ENCODE measurements at regions not wholly inside any gene's neighbourhood (a gene's known extent, or its start where the extent isn't known, plus 50 kb on each side); places are given as distances from the start of the nearest gene placed in this dataset.
A peak's percentile ranks its signal among the peaks of the same experiment; 100 is the strongest.

GRCh38 chr18:75546964-75547363 lies 119.5 kb upstream of the SMIM21 start:
- no peak overlapping the region for H3K4me3 Mint-ChIP-seq
- H3K4me1 ChIP-seq (ENCODE audit: insufficient read depth, low read length), result no peaks in the 10 kb centered on the region
- H3K27ac ChIP-seq (ENCODE audit: low read depth, low read length), result no peak overlapping the region
- H3K36me3 Mint-ChIP-seq, result no peaks in the 10 kb centered on the region
- H3K4me1 Mint-ChIP-seq, result no peaks in the 10 kb centered on the region
- no peaks in the 10 kb centered on the region for H3K27me3 ChIP-seq (ENCODE audit: insufficient read depth, low read length)
- peaks cover 11 to 15% of the 10 kb centered on the region in 2 donors for H3K27me3 Mint-ChIP-seq
- no peak overlapping the region for H3K27ac Mint-ChIP-seq
- no peak for DNase-seq
- H3K9me3 Mint-ChIP-seq, result peaks cover 0 to 7% (median 0%) of the 10 kb centered on the region in 8 donors
- H3K4me3 ChIP-seq (ENCODE audit: low read length in 2 of 2), result no peak overlapping the region
- POLR2A ChIA-PET (ENCODE audit: partially characterized antibody), result no interaction called here
- intact Hi-C loops (cut with micrococcal nuclease), result no loop called here
- H3K36me3 ChIP-seq (ENCODE audit: insufficient read depth, low read length), result no peaks in the 10 kb centered on the region
- H3K9me3 ChIP-seq (ENCODE audit: control insufficient read depth in 1 of 2, low read length in 2 of 2), result no peaks in the 10 kb centered on the region
- CTCF ChIA-PET (ENCODE audit: partially characterized antibody), result no interaction called here

DNA sequence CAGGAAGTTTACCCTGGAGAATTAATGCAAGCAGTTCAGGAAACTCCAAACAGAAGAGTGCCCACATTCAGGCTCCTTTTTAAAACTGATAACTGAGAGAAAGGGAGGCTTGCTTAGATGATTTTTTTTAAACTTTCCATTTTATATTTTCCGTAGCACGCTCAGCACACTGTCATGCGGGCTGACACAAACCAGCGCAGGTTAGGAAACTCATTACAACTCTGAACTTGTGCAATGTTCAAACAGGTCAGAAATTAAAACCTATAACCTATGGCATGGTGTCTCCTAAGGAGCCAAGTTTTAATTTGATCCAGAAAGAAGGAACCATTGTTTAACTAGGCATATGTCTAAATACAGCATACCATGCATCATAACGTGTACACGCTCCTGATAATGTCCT lies 117.7 kb upstream of the SMIM21 start:
- intact Hi-C loops (cut with micrococcal nuclease), result no loop called here
- Histone ChIP-seq H3K27ac (ENCODE audit: low read depth, low read length) (no peak overlapping the region), H3K36me3 (ENCODE audit: insufficient read depth, low read length) (no peaks in the 10 kb centered on the region), H3K4me1 (ENCODE audit: insufficient read depth, low read length) (no peaks in the 10 kb centered on the region), H3K9me3 (ENCODE audit: control insufficient read depth in 1 of 2, low read length in 2 of 2) (no peaks in the 10 kb centered on the region), H3K4me3 (ENCODE audit: low read length in 2 of 2) (no peak overlapping the region), H3K27me3 (ENCODE audit: insufficient read depth, low read length) (no peaks in the 10 kb centered on the region)
- no peak overlapping the region for H3K4me3 Mint-ChIP-seq
- H3K27ac Mint-ChIP-seq, result peak overlapping the region in 1 of 7 donors; percentile 11
- H3K27me3 Mint-ChIP-seq, result peaks cover 8 to 10% of the 10 kb centered on the region in 2 donors
- H3K36me3 Mint-ChIP-seq, result no peaks in the 10 kb centered on the region
- DNase-seq, result no peak
- H3K9me3 Mint-ChIP-seq, result peaks cover 0 to 4% (median 0%) of the 10 kb centered on the region in 8 donors
- POLR2A ChIA-PET (ENCODE audit: partially characterized antibody), result no interaction called here
- H3K4me1 Mint-ChIP-seq, result no peaks in the 10 kb centered on the region
- CTCF ChIA-PET (ENCODE audit: partially characterized antibody), result no interaction called here

DNA sequence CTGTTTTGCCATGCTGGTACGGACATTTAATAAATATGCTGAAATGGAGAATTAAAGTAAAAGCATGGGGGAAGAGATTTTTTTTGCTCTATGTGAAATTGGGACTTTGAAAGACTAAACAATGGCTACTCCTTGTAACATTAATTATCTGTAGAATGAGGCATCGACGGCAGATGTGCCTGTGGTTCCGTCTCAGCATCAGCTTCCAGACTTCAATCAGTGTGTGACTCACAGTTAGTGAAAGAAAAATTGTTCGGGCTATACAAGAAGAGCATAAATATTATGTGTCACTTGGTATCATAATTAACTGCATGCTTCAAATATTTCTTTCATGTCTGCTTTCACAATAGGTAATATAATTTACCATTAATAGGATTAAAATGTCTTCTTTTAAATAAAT lies 117.0 kb upstream of the SMIM21 start:
- Histone ChIP-seq H3K4me3 (ENCODE audit: low read length in 2 of 2) (no peak overlapping the region), H3K27me3 (ENCODE audit: insufficient read depth, low read length) (no peaks in the 10 kb centered on the region), H3K36me3 (ENCODE audit: insufficient read depth, low read length) (no peaks in the 10 kb centered on the region), H3K9me3 (ENCODE audit: control insufficient read depth in 1 of 2, low read length in 2 of 2) (no peaks in the 10 kb centered on the region), H3K27ac (ENCODE audit: low read depth, low read length) (no peak overlapping the region), H3K4me1 (ENCODE audit: insufficient read depth, low read length) (no peaks in the 10 kb centered on the region)
- intact Hi-C loops (cut with micrococcal nuclease), result no loop called here
- Mint-ChIP-seq H3K4me1 (no peaks in the 10 kb centered on the region), H3K9me3 (peaks cover 0 to 3% (median 0%) of the 10 kb centered on the region in 8 donors), H3K36me3 (no peaks in the 10 kb centered on the region), H3K4me3 (no peak overlapping the region), H3K27me3 (peaks cover 7 to 8% of the 10 kb centered on the region in 2 donors), H3K27ac (no peak overlapping the region)
- no peak for DNase-seq
- ChIA-PET CTCF (ENCODE audit: partially characterized antibody) (no interaction called here), POLR2A (ENCODE audit: partially characterized antibody) (no interaction called here)

DNA sequence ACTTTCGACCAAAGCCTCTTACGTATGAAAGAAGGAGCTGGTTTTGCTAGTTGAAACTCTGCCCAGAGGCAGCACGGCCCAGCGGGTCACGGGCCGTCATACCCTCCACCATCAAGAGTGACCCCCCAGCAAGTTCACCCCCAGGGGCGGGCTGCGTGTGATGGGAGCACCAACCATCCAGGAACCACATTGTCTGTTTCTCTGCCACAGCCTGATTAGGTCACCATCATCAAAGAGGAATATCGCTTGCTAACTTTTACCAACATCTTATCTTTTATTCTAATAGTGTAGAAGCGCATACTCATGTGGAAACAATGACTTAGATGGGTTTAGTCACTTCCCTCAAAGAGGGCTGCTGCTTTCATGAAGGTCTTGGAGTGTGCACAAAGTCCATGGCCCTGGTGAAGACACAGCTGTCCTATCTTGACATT lies 116.6 kb upstream of the SMIM21 start:
- H3K4me1 ChIP-seq (ENCODE audit: insufficient read depth, low read length), result no peaks in the 10 kb centered on the region
- CTCF ChIA-PET (ENCODE audit: partially characterized antibody), result no interaction called here
- intact Hi-C loops (cut with micrococcal nuclease), result no loop called here
- no peaks in the 10 kb centered on the region for H3K9me3 ChIP-seq (ENCODE audit: control insufficient read depth in 1 of 2, low read length in 2 of 2)
- no peak overlapping the region for H3K4me3 Mint-ChIP-seq
- no peak overlapping the region for H3K4me3 ChIP-seq (ENCODE audit: low read length in 2 of 2)
- no peak overlapping the region for H3K27ac Mint-ChIP-seq
- no peaks in the 10 kb centered on the region for H3K36me3 ChIP-seq (ENCODE audit: insufficient read depth, low read length)
- H3K36me3 Mint-ChIP-seq, result no peaks in the 10 kb centered on the region
- peaks cover 6 to 8% of the 10 kb centered on the region in 2 donors for H3K27me3 Mint-ChIP-seq
- DNase-seq, result no peak
- H3K4me1 Mint-ChIP-seq, result no peaks in the 10 kb centered on the region
- no peaks in the 10 kb centered on the region for H3K27me3 ChIP-seq (ENCODE audit: insufficient read depth, low read length)
- H3K9me3 Mint-ChIP-seq, result peaks cover 0 to 3% (median 0%) of the 10 kb centered on the region in 8 donors
- POLR2A ChIA-PET (ENCODE audit: partially characterized antibody), result no interaction called here
- no peak overlapping the region for H3K27ac ChIP-seq (ENCODE audit: low read depth, low read length)

DNA sequence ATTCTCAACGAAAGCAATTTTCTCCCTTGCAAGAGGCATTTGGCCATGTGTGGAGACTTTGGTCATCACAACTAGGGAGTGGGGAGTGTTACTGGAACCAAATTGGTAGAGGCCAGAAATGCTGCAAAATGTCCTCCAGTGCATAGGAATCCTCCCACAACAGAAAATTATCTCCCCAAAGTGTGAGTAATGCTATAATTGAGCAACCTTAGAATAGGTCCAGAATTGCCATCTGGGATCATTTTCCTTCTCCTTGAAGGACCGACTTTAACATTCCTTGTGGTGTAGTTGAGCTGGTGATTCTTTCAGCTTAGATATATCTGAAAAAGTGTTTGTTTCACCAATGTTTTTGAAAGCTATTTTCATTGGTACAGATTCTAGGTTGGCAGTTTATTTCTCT lies 111.2 kb upstream of the SMIM21 start:
- Histone ChIP-seq H3K27ac (ENCODE audit: low read depth, low read length) (no peak overlapping the region), H3K4me1 (ENCODE audit: insufficient read depth, low read length) (no peaks in the 10 kb centered on the region), H3K36me3 (ENCODE audit: insufficient read depth, low read length) (no peaks in the 10 kb centered on the region), H3K4me3 (ENCODE audit: low read length in 2 of 2) (no peak overlapping the region), H3K27me3 (ENCODE audit: insufficient read depth, low read length) (no peaks in the 10 kb centered on the region), H3K9me3 (ENCODE audit: control insufficient read depth in 1 of 2, low read length in 2 of 2) (no peaks in the 10 kb centered on the region)
- Mint-ChIP-seq H3K9me3 (peaks cover 0 to 3% (median 0%) of the 10 kb centered on the region in 8 donors), H3K27ac (no peak overlapping the region), H3K4me1 (no peaks in the 10 kb centered on the region), H3K27me3 (peaks cover 2 to 8% of the 10 kb centered on the region in 2 donors), H3K36me3 (no peaks in the 10 kb centered on the region), H3K4me3 (no peak overlapping the region)
- ChIA-PET POLR2A (ENCODE audit: partially characterized antibody) (no interaction called here), CTCF (ENCODE audit: partially characterized antibody) (no interaction called here)
- DNase-seq, result no peak
- intact Hi-C loops (cut with micrococcal nuclease), result no loop called here

GRCh38 chr18:75533950-75534349 lies 106.4 kb upstream of the SMIM21 start:
- Histone ChIP-seq H3K4me1 (ENCODE audit: insufficient read depth, low read length) (no peaks in the 10 kb centered on the region), H3K9me3 (ENCODE audit: control insufficient read depth in 1 of 2, low read length in 2 of 2) (no peaks in the 10 kb centered on the region), H3K27me3 (ENCODE audit: insufficient read depth, low read length) (no peaks in the 10 kb centered on the region), H3K4me3 (ENCODE audit: low read length in 2 of 2) (no peak overlapping the region), H3K27ac (ENCODE audit: low read depth, low read length) (no peak overlapping the region), H3K36me3 (ENCODE audit: insufficient read depth, low read length) (no peaks in the 10 kb centered on the region)
- DNase-seq, result no peak
- no peaks in the 10 kb centered on the region for H3K36me3 Mint-ChIP-seq
- H3K27ac Mint-ChIP-seq, result no peak overlapping the region
- ChIA-PET POLR2A (ENCODE audit: partially characterized antibody) (no interaction called here), CTCF (ENCODE audit: partially characterized antibody) (no interaction called here)
- no peaks in the 10 kb centered on the region for H3K4me1 Mint-ChIP-seq
- intact Hi-C loops (cut with micrococcal nuclease), result no loop called here
- peaks cover 3 to 4% of the 10 kb centered on the region in 2 donors for H3K27me3 Mint-ChIP-seq
- no peak overlapping the region for H3K4me3 Mint-ChIP-seq
- peaks cover 0 to 2% (median 0%) of the 10 kb centered on the region in 8 donors for H3K9me3 Mint-ChIP-seq

DNA sequence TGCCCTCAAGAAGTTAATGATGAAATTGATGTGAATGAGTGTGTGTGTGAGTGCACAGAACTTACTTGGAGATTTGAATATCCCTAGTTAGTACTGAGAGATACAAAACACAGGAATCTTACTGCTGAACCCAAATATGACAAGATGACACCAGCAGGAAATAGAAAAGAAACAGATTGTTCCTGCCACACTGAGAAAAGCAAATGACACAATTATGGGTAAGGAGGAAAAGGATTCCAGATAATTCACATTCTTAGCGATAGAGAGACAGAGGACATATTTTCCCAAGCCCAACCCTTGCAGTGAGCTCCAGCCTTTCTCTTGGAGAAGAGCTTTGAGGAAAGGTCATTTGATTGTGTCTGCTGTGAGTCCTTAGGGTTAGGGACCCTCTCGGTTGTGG lies 105.7 kb upstream of the SMIM21 start:
- H3K27me3 Mint-ChIP-seq, result peaks cover 6 to 10% of the 10 kb centered on the region in 2 donors
- H3K36me3 ChIP-seq (ENCODE audit: insufficient read depth, low read length), result no peaks in the 10 kb centered on the region
- intact Hi-C loops (cut with micrococcal nuclease), result no loop called here
- H3K4me1 Mint-ChIP-seq, result no peaks in the 10 kb centered on the region
- no peak overlapping the region for H3K27ac Mint-ChIP-seq
- no peak overlapping the region for H3K4me3 Mint-ChIP-seq
- ChIA-PET POLR2A (ENCODE audit: partially characterized antibody) (no interaction called here), CTCF (ENCODE audit: partially characterized antibody) (no interaction called here)
- no peak for DNase-seq
- no peaks in the 10 kb centered on the region for H3K36me3 Mint-ChIP-seq
- H3K9me3 Mint-ChIP-seq, result peaks cover 0 to 2% (median 0%) of the 10 kb centered on the region in 8 donors
- no peaks in the 10 kb centered on the region for H3K4me1 ChIP-seq (ENCODE audit: insufficient read depth, low read length)
- no peak overlapping the region for H3K4me3 ChIP-seq (ENCODE audit: low read length in 2 of 2)
- H3K27ac ChIP-seq (ENCODE audit: low read depth, low read length), result no peak overlapping the region
- H3K27me3 ChIP-seq (ENCODE audit: insufficient read depth, low read length), result no peaks in the 10 kb centered on the region
- no peaks in the 10 kb centered on the region for H3K9me3 ChIP-seq (ENCODE audit: control insufficient read depth in 1 of 2, low read length in 2 of 2)

- Mint-ChIP-seq H3K4me1 (no peaks in the 10 kb centered on the region), H3K4me3 (no peak overlapping the region), H3K9me3 (peaks cover 0 to 2% (median 0%) of the 10 kb centered on the region in 8 donors), H3K36me3 (no peaks in the 10 kb centered on the region), H3K27ac (no peak overlapping the region), H3K27me3 (peaks cover 8 to 10% of the 10 kb centered on the region in 2 donors)
- Histone ChIP-seq H3K36me3 (ENCODE audit: insufficient read depth, low read length) (no peaks in the 10 kb centered on the region), H3K27me3 (ENCODE audit: insufficient read depth, low read length) (no peaks in the 10 kb centered on the region), H3K4me1 (ENCODE audit: insufficient read depth, low read length) (no peaks in the 10 kb centered on the region), H3K4me3 (ENCODE audit: low read length in 2 of 2) (no peak overlapping the region), H3K27ac (ENCODE audit: low read depth, low read length) (no peak overlapping the region), H3K9me3 (ENCODE audit: control insufficient read depth in 1 of 2, low read length in 2 of 2) (no peaks in the 10 kb centered on the region)
- DNase-seq, result no peak
- POLR2A ChIA-PET (ENCODE audit: partially characterized antibody), result no interaction called here
- intact Hi-C loops (cut with micrococcal nuclease), result no loop called here
- CTCF ChIA-PET (ENCODE audit: partially characterized antibody), result interaction anchor here (1.7 kb wide), 1 partner anchor 9 kb away, joined by 4 read pairs; no protein-coding TSS in a partner anchor
Observed at GRCh38 chr18:75531851-75532459, 104.5 kb upstream of the SMIM21 start.
